SU-DHL-6 (cell line): ENCODE measurements at regions not wholly inside any gene's neighbourhood (a gene's known extent, or its start where the extent isn't known, plus 50 kb on each side); places are given as distances from the start of the nearest gene placed in this dataset.

Experiments used
- CTCF ChIP-seq: fragments of 200-600 bp; sonication (generic); IDR thresholded peaks from one replicate; pipeline ENCODE4 v1.5.1; 2017; ENCODE audit warnings: antibody characterized with exemption, mild to moderate bottlenecking, low read length, moderate library complexity; ENCODE audit not compliant: insufficient read depth, poor library complexity, severe bottlenecking
- EZH2phosphoT487 ChIP-seq: fragments of 200-600 bp; sonication (generic), shearing (Covaris generic); conservative IDR thresholded peaks from 2 replicates; pipeline ENCODE4 v1.6.1; 2018; ENCODE audit warnings: mild to moderate bottlenecking, antibody characterized with exemption, low read length, moderate library complexity, mixed read lengths

GRCh38 chr4:185995665-185996064 lies 73.3 kb upstream of the TLR3 start:
- no peak for TF ChIP-seq CTCF
- no peak for TF ChIP-seq EZH2phosphoT487
